Cardiac muscle cell (in vitro differentiated cells and primary cell): ENCODE measurements at regions not wholly inside any gene's neighbourhood (a gene's known extent, or its start where the extent isn't known, plus 50 kb on each side); places are given as distances from the start of the nearest gene placed in this dataset.

Source experiments
- DNase-seq, 2 donors: peaks; one replicate each; pipeline versions ENCODE4 v3.0.0 to v3.0.0-alpha.2; 2010 to 2017; ENCODE audit warnings: low read depth in 1 of 2, low spot score in 1 of 2
- H3K27ac ChIP-seq: fragments of 200-600 bp; sonication (generic); 2 replicates; pipeline ENCODE4 v1.5.1; 2016
- H3K27me3 ChIP-seq: fragments of 200-600 bp; sonication (generic); 2 replicates; pipeline ENCODE4 v1.6.0; 2016; ENCODE audit warnings: control low read depth
- H3K36me3 ChIP-seq: fragments of 200-600 bp; sonication (generic); 2 replicates; pipeline ENCODE4 v1.5.1; 2016; ENCODE audit warnings: control low read depth
- H3K4me1 ChIP-seq: fragments of 200-600 bp; sonication (generic); 2 replicates; pipeline ENCODE4 v1.8.1; 2017; ENCODE audit warnings: low read depth, mild to moderate bottlenecking, mixed run types
- H3K4me3 ChIP-seq: fragments of 200-600 bp; sonication (generic); 2 replicates; pipeline ENCODE4 v1.5.1; 2016; ENCODE audit warnings: mild to moderate bottlenecking
- H3K9me3 ChIP-seq: fragments of 200-600 bp; sonication (generic); 2 replicates; pipeline ENCODE4 v1.5.1; 2017; ENCODE audit warnings: low read depth, mild to moderate bottlenecking, control low read depth
- TF ChIP-seq, protein P1 (sequence below): IDR thresholded peaks from 2 replicates; pipeline ENCODE4 v1.5.1; 2012; ENCODE audit warnings: low read depth, mild to moderate bottlenecking, low read length

DNA sequence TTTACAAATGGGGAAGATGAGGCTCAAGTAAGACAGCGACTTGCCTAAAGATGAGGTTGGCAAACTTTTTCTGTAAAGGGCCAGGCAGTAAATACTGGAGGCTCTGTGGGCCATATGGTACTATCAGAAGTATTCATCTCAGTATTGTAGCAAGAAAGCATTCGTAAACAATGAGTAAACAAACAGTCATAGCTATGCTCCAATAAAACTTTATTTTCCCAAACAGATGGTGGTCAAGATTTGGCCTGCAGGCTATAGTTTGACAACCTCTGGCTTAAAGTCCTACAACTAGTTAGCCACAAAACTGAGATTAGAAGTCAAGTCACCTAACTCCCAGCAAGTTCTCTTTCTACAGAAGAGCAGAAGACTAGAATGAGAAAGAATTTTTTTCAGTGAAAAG is 177.0 kb upstream of the NECTIN3 start:
- no peak overlapping the region for H3K4me3 ChIP-seq
- no peaks in the 10 kb centered on the region for H3K36me3 ChIP-seq
- no peak for DNase-seq
- no peaks in the 10 kb centered on the region for H3K9me3 ChIP-seq
- TF ChIP-seq, protein P1, sequence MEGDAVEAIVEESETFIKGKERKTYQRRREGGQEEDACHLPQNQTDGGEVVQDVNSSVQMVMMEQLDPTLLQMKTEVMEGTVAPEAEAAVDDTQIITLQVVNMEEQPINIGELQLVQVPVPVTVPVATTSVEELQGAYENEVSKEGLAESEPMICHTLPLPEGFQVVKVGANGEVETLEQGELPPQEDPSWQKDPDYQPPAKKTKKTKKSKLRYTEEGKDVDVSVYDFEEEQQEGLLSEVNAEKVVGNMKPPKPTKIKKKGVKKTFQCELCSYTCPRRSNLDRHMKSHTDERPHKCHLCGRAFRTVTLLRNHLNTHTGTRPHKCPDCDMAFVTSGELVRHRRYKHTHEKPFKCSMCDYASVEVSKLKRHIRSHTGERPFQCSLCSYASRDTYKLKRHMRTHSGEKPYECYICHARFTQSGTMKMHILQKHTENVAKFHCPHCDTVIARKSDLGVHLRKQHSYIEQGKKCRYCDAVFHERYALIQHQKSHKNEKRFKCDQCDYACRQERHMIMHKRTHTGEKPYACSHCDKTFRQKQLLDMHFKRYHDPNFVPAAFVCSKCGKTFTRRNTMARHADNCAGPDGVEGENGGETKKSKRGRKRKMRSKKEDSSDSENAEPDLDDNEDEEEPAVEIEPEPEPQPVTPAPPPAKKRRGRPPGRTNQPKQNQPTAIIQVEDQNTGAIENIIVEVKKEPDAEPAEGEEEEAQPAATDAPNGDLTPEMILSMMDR, result no peak
- no peak overlapping the region for H3K27ac ChIP-seq
- H3K4me1 ChIP-seq, result no peaks in the 10 kb centered on the region
- H3K27me3 ChIP-seq, result no peaks in the 10 kb centered on the region

GRCh38 chr3:110895054-110895453 is 176.6 kb upstream of the NECTIN3 start:
- no peak overlapping the region for H3K27ac ChIP-seq
- no peaks in the 10 kb centered on the region for H3K9me3 ChIP-seq
- no peak for DNase-seq
- TF ChIP-seq, protein P1, result no peak
- no peak overlapping the region for H3K4me3 ChIP-seq
- no peaks in the 10 kb centered on the region for H3K27me3 ChIP-seq
- H3K36me3 ChIP-seq, result no peaks in the 10 kb centered on the region
- no peaks in the 10 kb centered on the region for H3K4me1 ChIP-seq

GRCh38 chr3:110897046-110897445 is 174.6 kb upstream of the NECTIN3 start:
- TF ChIP-seq, protein P1, result no peak
- no peak overlapping the region for H3K27ac ChIP-seq
- H3K36me3 ChIP-seq, result no peaks in the 10 kb centered on the region
- DNase-seq, result no peak
- no peaks in the 10 kb centered on the region for H3K9me3 ChIP-seq
- H3K4me1 ChIP-seq, result no peaks in the 10 kb centered on the region
- no peaks in the 10 kb centered on the region for H3K27me3 ChIP-seq
- H3K4me3 ChIP-seq, result no peak overlapping the region

- H3K27ac ChIP-seq, result no peak overlapping the region
- no peaks in the 10 kb centered on the region for H3K4me1 ChIP-seq
- no peaks in the 10 kb centered on the region for H3K36me3 ChIP-seq
- H3K27me3 ChIP-seq, result no peaks in the 10 kb centered on the region
- TF ChIP-seq, protein P1, result no peak
- no peak overlapping the region for H3K4me3 ChIP-seq
- no peaks in the 10 kb centered on the region for H3K9me3 ChIP-seq
- no peak for DNase-seq
Measured at GRCh38 chr3:110900576-110900975, 171.0 kb upstream of the NECTIN3 start.

DNA sequence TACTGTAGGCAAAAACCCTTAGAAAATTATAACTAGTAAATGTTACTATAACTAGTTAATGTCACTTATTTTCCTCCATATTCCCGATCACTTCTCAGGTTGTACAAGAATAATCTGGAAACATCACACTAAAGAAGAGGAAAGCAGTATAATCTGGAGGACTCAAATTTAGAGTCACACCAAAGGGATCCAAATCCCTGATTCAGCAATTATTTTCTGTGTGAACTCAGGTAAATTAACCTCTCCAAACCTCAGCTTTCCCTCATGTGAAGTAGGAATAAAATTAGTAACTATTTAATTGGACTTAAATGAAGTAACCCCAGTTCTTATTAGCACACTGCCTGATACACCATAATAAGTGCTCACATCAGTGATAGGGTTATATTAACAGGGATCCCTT is 170.1 kb upstream of the NECTIN3 start:
- DNase-seq, result no peak
- TF ChIP-seq, protein P1, result no peak
- H3K27ac ChIP-seq, result no peak overlapping the region

More for the DNA sequence above, 170.1 kb upstream of the NECTIN3 start:
- no peaks in the 10 kb centered on the region for H3K9me3 ChIP-seq
- no peaks in the 10 kb centered on the region for H3K27me3 ChIP-seq
- H3K36me3 ChIP-seq, result no peaks in the 10 kb centered on the region
- no peak overlapping the region for H3K4me3 ChIP-seq
- H3K4me1 ChIP-seq, result no peaks in the 10 kb centered on the region
